Smooth muscle cell (in vitro differentiated cells): ENCODE measurements at regions not wholly inside any gene's neighbourhood (a gene's known extent, or its start where the extent isn't known, plus 50 kb on each side); places are given as distances from the start of the nearest gene placed in this dataset.

Experiments
- DNase-seq: peaks from one replicate; lab custom pipeline; 2025; ENCODE audit not compliant: unreplicated experiment; lab: John Stamatoyannopoulos, UW
- H2AFZ ChIP-seq: fragments of 200-600 bp; sonication (generic); 2 replicates; pipeline ENCODE4 v1.6.0; 2016; ENCODE audit warnings: antibody characterized with exemption, low read depth, mild to moderate bottlenecking
- H3F3A ChIP-seq: fragments of 200-600 bp; sonication (generic); 2 replicates; pipeline ENCODE4 v1.6.0; 2017; ENCODE audit warnings: antibody characterized with exemption, low read depth
- H3K27ac ChIP-seq: fragments of 200-600 bp; sonication (generic); 2 replicates; pipeline ENCODE4 v1.5.1; 2016; ENCODE audit warnings: low read depth, mild to moderate bottlenecking
- H3K27me3 ChIP-seq: fragments of 200-600 bp; sonication (generic); 2 replicates; pipeline ENCODE4 v1.6.1; 2016; ENCODE audit warnings: low read depth, mild to moderate bottlenecking
- H3K36me3 ChIP-seq: fragments of 200-600 bp; sonication (generic); 2 replicates; pipeline ENCODE4 v1.5.1; 2016; ENCODE audit warnings: low read depth
- H3K4me1 ChIP-seq: fragments of 200-600 bp; sonication (generic); 2 replicates; pipeline ENCODE4 v1.5.1; 2016; ENCODE audit warnings: low read depth
- H3K4me2 ChIP-seq: fragments of 200-600 bp; sonication (generic); 2 replicates; pipeline ENCODE4 v1.6.0; 2016; ENCODE audit warnings: mild to moderate bottlenecking
- H3K4me3 ChIP-seq: fragments of 200-600 bp; sonication (generic); 2 replicates; pipeline ENCODE4 v1.5.1; 2016; ENCODE audit warnings: mild to moderate bottlenecking
- H3K79me2 ChIP-seq: fragments of 200-600 bp; sonication (generic); 2 replicates; pipeline ENCODE4 v1.6.0; 2016; ENCODE audit warnings: low read depth, mild to moderate bottlenecking
- H3K9ac ChIP-seq: fragments of 200-600 bp; sonication (generic); 2 replicates; pipeline ENCODE4 v1.6.0; 2016; ENCODE audit warnings: low read depth
- H3K9me3 ChIP-seq: fragments of 200-600 bp; sonication (generic); replicated peaks from 2 replicates; pipeline ENCODE4 v1.5.1; 2016; ENCODE audit warnings: low read depth
- H4K20me1 ChIP-seq: fragments of 200-600 bp; sonication (generic); 2 replicates; pipeline ENCODE4 v1.6.0; 2016; ENCODE audit warnings: low read depth
- whole genome bisulfite sequencing: methylation state at CpG from one replicate; pipeline ENCODE4 v1.1.7; 2016; ENCODE audit warnings: low lambda C conversion rate; 5-methylcytosine and 5-hydroxymethylcytosine counted together
- TF ChIP-seq, protein P1 (sequence below): fragments of 200-600 bp; sonication (generic); IDR thresholded peaks from 2 replicates; pipeline ENCODE4 v1.5.1; 2017; ENCODE audit warnings: borderline replicate concordance, mild to moderate bottlenecking, antibody characterized with exemption; ENCODE audit not compliant: insufficient read depth, poor library complexity, severe bottlenecking

DNA sequence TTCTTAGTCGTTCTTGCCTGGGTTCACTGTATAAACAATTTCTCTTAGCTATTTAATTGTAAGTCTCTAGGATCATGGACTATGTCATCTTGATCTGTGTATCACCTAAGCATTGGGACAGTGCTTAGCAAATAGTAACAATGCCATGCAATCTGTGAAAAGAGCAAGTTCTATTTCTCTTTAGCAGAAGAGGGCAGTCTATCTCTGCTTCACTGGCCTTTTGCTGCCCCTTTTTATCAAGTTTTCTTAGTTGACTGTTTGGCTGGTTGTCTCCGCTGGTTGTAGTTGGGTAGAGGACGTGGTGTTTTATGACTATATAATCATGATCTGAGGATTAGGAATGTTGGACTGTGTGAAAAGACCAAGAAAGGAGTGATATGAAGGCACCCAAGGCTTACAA is 315.0 kb downstream of the JRKL start:
- no peak for DNase-seq
- Histone ChIP-seq H2AFZ (peak overlapping the region; percentile 5), H3K4me3 (no peak overlapping the region), H3K36me3 (no peaks in the 10 kb centered on the region), H3K9me3 (no peaks in the 10 kb centered on the region), H3K4me2 (no peak overlapping the region), H3K4me1 (no peaks in the 10 kb centered on the region), H3K9ac (no peak overlapping the region), H3K79me2 (no peaks in the 10 kb centered on the region), H3K27me3 (no peaks in the 10 kb centered on the region), H4K20me1 (no peaks in the 10 kb centered on the region), H3F3A (no peaks in the 10 kb centered on the region), H3K27ac (no peak overlapping the region)
- TF ChIP-seq, protein P1, sequence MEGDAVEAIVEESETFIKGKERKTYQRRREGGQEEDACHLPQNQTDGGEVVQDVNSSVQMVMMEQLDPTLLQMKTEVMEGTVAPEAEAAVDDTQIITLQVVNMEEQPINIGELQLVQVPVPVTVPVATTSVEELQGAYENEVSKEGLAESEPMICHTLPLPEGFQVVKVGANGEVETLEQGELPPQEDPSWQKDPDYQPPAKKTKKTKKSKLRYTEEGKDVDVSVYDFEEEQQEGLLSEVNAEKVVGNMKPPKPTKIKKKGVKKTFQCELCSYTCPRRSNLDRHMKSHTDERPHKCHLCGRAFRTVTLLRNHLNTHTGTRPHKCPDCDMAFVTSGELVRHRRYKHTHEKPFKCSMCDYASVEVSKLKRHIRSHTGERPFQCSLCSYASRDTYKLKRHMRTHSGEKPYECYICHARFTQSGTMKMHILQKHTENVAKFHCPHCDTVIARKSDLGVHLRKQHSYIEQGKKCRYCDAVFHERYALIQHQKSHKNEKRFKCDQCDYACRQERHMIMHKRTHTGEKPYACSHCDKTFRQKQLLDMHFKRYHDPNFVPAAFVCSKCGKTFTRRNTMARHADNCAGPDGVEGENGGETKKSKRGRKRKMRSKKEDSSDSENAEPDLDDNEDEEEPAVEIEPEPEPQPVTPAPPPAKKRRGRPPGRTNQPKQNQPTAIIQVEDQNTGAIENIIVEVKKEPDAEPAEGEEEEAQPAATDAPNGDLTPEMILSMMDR, result no peak
- WGBS, result 14% methylated on average over 3 of the region's 3 CpGs

DNA sequence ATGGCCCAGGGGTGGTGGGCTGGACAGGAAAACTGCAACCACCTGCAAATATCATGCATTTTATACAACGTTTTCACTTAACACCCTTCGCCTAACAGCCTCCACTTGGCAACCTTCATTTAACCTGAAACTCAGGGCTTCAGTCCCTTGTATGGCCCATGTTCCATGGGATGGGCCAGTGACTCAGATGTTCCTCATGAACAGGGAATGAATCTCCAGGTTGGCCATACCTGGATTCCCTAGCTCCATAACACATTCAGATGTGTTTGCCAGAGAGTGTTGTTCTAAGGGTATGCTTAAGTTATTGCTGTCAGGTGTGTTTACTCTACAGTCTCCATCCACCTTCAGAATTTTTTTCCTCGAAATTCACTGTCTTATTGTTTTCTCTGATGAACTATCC is 316.9 kb downstream of the JRKL start:
- H3K9ac ChIP-seq, result no peak overlapping the region
- no peak overlapping the region for H2AFZ ChIP-seq
- H3K4me2 ChIP-seq, result no peak overlapping the region
- DNase-seq, result no peak
- H3K79me2 ChIP-seq, result no peaks in the 10 kb centered on the region
- H3K27ac ChIP-seq, result no peak overlapping the region
- WGBS, result 77% methylated on average over 3 of the region's 3 CpGs
- H3K4me1 ChIP-seq, result no peaks in the 10 kb centered on the region
- no peaks in the 10 kb centered on the region for H4K20me1 ChIP-seq
- no peaks in the 10 kb centered on the region for H3K27me3 ChIP-seq
- no peak overlapping the region for H3K4me3 ChIP-seq
- H3K36me3 ChIP-seq, result no peaks in the 10 kb centered on the region
- H3F3A ChIP-seq, result no peaks in the 10 kb centered on the region
- H3K9me3 ChIP-seq, result no peaks in the 10 kb centered on the region
- TF ChIP-seq, protein P1, result no peak

DNA sequence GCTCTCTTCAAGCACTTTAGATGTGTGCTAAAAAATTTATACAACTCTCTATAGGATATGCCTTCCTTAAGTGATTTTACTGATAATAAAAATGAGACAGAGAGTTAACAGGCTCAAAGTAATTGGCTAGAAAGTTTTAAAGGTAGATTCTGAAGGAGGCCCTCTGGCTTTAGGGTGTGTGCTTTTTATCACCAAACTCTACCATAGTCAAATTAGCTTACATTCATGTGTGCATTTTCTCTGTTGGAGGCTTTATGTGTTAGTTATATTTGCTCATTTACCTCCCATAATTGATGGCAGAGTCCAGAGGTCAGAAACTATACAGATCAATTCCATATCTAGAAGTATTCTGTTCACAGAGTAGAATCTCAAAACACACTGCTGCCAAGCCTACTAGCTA is 317.5 kb downstream of the JRKL start:
- H3K9me3 ChIP-seq, result no peaks in the 10 kb centered on the region
- no peak for DNase-seq
- no peaks in the 10 kb centered on the region for H3K27me3 ChIP-seq
- no peaks in the 10 kb centered on the region for H3K79me2 ChIP-seq
- TF ChIP-seq, protein P1, result no peak
- H3K4me1 ChIP-seq, result no peaks in the 10 kb centered on the region
- H3K4me3 ChIP-seq, result no peak overlapping the region
- no peaks in the 10 kb centered on the region for H4K20me1 ChIP-seq
- H3K9ac ChIP-seq, result no peak overlapping the region
- no peak overlapping the region for H2AFZ ChIP-seq
- no peak overlapping the region for H3K4me2 ChIP-seq
- H3K36me3 ChIP-seq, result no peaks in the 10 kb centered on the region
- no peaks in the 10 kb centered on the region for H3F3A ChIP-seq
- H3K27ac ChIP-seq, result no peak overlapping the region

DNA sequence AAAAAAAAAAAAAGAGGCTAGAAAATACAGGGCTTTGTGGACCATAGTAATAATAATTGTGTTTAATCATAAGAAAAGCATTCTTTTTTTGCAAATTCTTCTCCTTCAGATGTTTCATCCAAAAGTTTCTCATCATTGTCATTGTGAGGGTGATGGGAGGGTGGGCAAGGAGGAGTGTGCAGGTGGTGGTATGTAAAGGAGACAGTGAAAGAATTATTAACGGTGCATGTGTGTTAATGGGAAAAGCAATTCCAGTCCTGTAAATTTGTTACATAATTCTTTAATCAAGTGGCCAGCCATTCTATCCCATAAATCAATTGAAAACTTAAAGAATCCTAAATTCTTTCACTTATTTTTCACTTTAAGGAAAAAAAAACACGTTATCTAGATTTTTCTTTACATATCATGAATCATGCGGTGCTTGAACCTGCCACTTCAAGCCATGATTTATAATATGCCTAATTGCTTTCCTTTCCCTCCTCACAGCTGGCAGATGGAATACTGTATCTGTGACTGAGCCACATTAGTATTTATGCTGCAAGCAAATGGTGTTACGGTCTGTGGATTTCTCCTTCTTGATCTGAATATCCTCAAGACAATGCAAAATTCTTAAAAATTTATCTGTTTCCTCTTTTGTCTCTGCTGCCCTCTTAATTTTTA is 318.5 kb downstream of the JRKL start:
- TF ChIP-seq, protein P1, result no peak
- H3K27ac ChIP-seq, result no peak overlapping the region
- no peaks in the 10 kb centered on the region for H3K79me2 ChIP-seq
- no peaks in the 10 kb centered on the region for H3K9me3 ChIP-seq
- no peak overlapping the region for H3K4me3 ChIP-seq
- no peak overlapping the region for H2AFZ ChIP-seq
- WGBS, result 73% methylated on average over 4 of the region's 4 CpGs
- no peaks in the 10 kb centered on the region for H3F3A ChIP-seq
- H3K36me3 ChIP-seq, result no peaks in the 10 kb centered on the region
- H4K20me1 ChIP-seq, result no peaks in the 10 kb centered on the region
- H3K4me1 ChIP-seq, result no peaks in the 10 kb centered on the region
- no peak overlapping the region for H3K9ac ChIP-seq
- DNase-seq, result no peak
- H3K27me3 ChIP-seq, result no peaks in the 10 kb centered on the region
- H3K4me2 ChIP-seq, result no peak overlapping the region
